ENCODE measurements at regions not wholly inside any gene's neighbourhood (a gene's known extent, or its start where the extent isn't known, plus 50 kb on each side); places are given as distances from the start of the nearest gene placed in this dataset.

- DNase-seq (ENCODE audit: extremely low read depth in 1 of 4, low spot score in 3 of 4): peak in 1 of 4 experiments; percentile 0
- CTCF ChIA-PET (ENCODE audit: low intra/inter-chr PET ratio): no interaction called here
- no TSS peak for BruUV-seq (replicated peaks)
- POLR2A ChIA-PET: no interaction called here
- FAIRE-seq: no peak
- no peak overlapping the region for H3K4me2 ChIP-seq (ENCODE audit: insufficient read depth, low read length)
- H3K36me3 ChIP-seq (ENCODE audit: control insufficient read depth, insufficient read depth, low read length): no peaks in the 10 kb centered on the region
- WGBS (ENCODE audit: insufficient coverage, low coverage, missing lambda C conversion rate): 0% methylated on average over 3 of the region's 3 CpGs
- no peaks in the 10 kb centered on the region for H3K9me1 ChIP-seq (ENCODE audit: control insufficient read depth, insufficient read depth, low read length)
- no peak overlapping the region for H3K9ac ChIP-seq (ENCODE audit: insufficient read depth in 1 of 2, low read depth in 2 of 2, low read length in 2 of 2)
- H3K4me3 ChIP-seq: no peak overlapping the region
- no peaks in the 10 kb centered on the region for H4K20me1 ChIP-seq (replicated peaks; ENCODE audit: control insufficient read depth, insufficient read depth, low read length)
- in situ Hi-C loops (cut with MboI): no loop called here
- 0 out of 2 replicates have a peak, but pooled peaks have one; percentile 27 for TF ChIP-seq NFIC (IDR thresholded peaks at IDR 0.05)
- TF ChIP-seq HNRNPLL (IDR thresholded peaks at IDR 0.05; ENCODE audit: low read depth, low read length, poor library complexity, severe bottlenecking): no peak
- ATAC-seq: no peak
- no peaks in the 10 kb centered on the region for H3K9me3 ChIP-seq (replicated peaks; ENCODE audit: control insufficient read depth, insufficient read depth, low read depth, low read length)
- no peak overlapping the region for H3K27ac ChIP-seq (ENCODE audit: extremely low read depth, low read depth, low read length)
- H3K79me2 ChIP-seq (ENCODE audit: control insufficient read depth, insufficient read depth, low read length): no peaks in the 10 kb centered on the region
- no peak overlapping the region for H2AFZ ChIP-seq (ENCODE audit: low read depth, low read length)
- no peaks in the 10 kb centered on the region for H3K4me1 ChIP-seq (replicated peaks in 1 of 2; ENCODE audit: control insufficient read depth in 2 of 2, insufficient read depth in 2 of 2, low read length in 2 of 2)
- H3K27me3 ChIP-seq (ENCODE audit: control insufficient read depth in 2 of 2, insufficient read depth in 2 of 2, low read length in 2 of 2): no peaks in the 10 kb centered on the region
- intact Hi-C loops (cut with micrococcal nuclease): no loop called here
These were observed 286.4 kb upstream of the MEOX2 start for GRCh38 chr7:15972862-15973275.

- no peak overlapping the region for H3K27ac ChIP-seq (ENCODE audit: extremely low read depth, low read depth, low read length)
- BruUV-seq (replicated peaks): no TSS peak
- POLR2A ChIA-PET: no interaction called here
- no peak for TF ChIP-seq POLR2AphosphoS5 (IDR thresholded peaks at IDR 0.05; ENCODE audit: control insufficient read depth, insufficient read depth, low read depth, low read length)
- TF ChIP-seq YY1 (IDR thresholded peaks at IDR 0.05; ENCODE audit: borderline replicate concordance in 1 of 3, control insufficient read depth in 1 of 3, extremely low read depth in 1 of 3, insufficient read depth in 3 of 3, insufficient read length in 1 of 3, insufficient replicate concordance in 2 of 3, low read depth in 1 of 3, low read length in 2 of 3): no peak
- no peak for TF ChIP-seq CLOCK (CRISPR knock-in tag; IDR thresholded peaks at IDR 0.05; ENCODE audit: borderline replicate concordance)
- no peak for TF ChIP-seq TOE1 (IDR thresholded peaks at IDR 0.05; ENCODE audit: borderline replicate concordance)
- TF ChIP-seq TOE1 (CRISPR knock-in tag; IDR thresholded peaks at IDR 0.05; ENCODE audit: borderline replicate concordance, low read depth): no peak
- CTCF ChIA-PET (ENCODE audit: low intra/inter-chr PET ratio): no interaction called here
- H3K9me3 ChIP-seq (replicated peaks; ENCODE audit: control insufficient read depth, insufficient read depth, low read depth, low read length): no peaks in the 10 kb centered on the region
- no peaks in the 10 kb centered on the region for H3K36me3 ChIP-seq (ENCODE audit: control insufficient read depth, insufficient read depth, low read length)
- no peak overlapping the region for H2AFZ ChIP-seq (ENCODE audit: low read depth, low read length)
- no peaks in the 10 kb centered on the region for H3K79me2 ChIP-seq (ENCODE audit: control insufficient read depth, insufficient read depth, low read length)
- no peaks in the 10 kb centered on the region for H3K27me3 ChIP-seq (ENCODE audit: control insufficient read depth in 2 of 2, insufficient read depth in 2 of 2, low read length in 2 of 2)
- ATAC-seq: no peak
- intact Hi-C loops (cut with micrococcal nuclease): no loop called here
- no peaks in the 10 kb centered on the region for H3K4me1 ChIP-seq (replicated peaks in 1 of 2; ENCODE audit: control insufficient read depth in 2 of 2, insufficient read depth in 2 of 2, low read length in 2 of 2)
- FAIRE-seq: no peak
- no peaks in the 10 kb centered on the region for H3K9me1 ChIP-seq (ENCODE audit: control insufficient read depth, insufficient read depth, low read length)
- H4K20me1 ChIP-seq (replicated peaks; ENCODE audit: control insufficient read depth, insufficient read depth, low read length): no peaks in the 10 kb centered on the region
- H3K9ac ChIP-seq (ENCODE audit: insufficient read depth in 1 of 2, low read depth in 2 of 2, low read length in 2 of 2): no peak overlapping the region
- H3K4me3 ChIP-seq: no peak overlapping the region
- WGBS (ENCODE audit: insufficient coverage, low coverage, missing lambda C conversion rate): 0% methylated on average over 3 of the region's 3 CpGs
- H3K4me2 ChIP-seq (ENCODE audit: insufficient read depth, low read length): no peak overlapping the region
- in situ Hi-C loops (cut with MboI): no loop called here
- no peak for DNase-seq (ENCODE audit: extremely low read depth in 1 of 4, low spot score in 3 of 4)
These were observed 281.1 kb upstream of the MEOX2 start for GRCh38 chr7:15967551-15967950.
